SU-DHL-6 (cell line): ENCODE measurements at regions not wholly inside any gene's neighbourhood (a gene's known extent, or its start where the extent isn't known, plus 50 kb on each side); places are given as distances from the start of the nearest gene placed in this dataset.

Experiments
- EZH2phosphoT487 ChIP-seq: fragments of 200-600 bp; sonication (generic), shearing (Covaris generic); conservative IDR thresholded peaks from 2 replicates; pipeline ENCODE4 v1.6.1; 2018; ENCODE audit warnings: mild to moderate bottlenecking, antibody characterized with exemption, low read length, moderate library complexity, mixed read lengths
- TF ChIP-seq, protein P1 (sequence below): fragments of 200-600 bp; sonication (generic); IDR thresholded peaks from one replicate; pipeline ENCODE4 v1.5.1; 2017; ENCODE audit warnings: antibody characterized with exemption, mild to moderate bottlenecking, low read length, moderate library complexity; ENCODE audit not compliant: insufficient read depth, poor library complexity, severe bottlenecking

GRCh38 chr14:22428700-22429291, 160.2 kb downstream of the DAD1 start:
- TF ChIP-seq, protein P1, sequence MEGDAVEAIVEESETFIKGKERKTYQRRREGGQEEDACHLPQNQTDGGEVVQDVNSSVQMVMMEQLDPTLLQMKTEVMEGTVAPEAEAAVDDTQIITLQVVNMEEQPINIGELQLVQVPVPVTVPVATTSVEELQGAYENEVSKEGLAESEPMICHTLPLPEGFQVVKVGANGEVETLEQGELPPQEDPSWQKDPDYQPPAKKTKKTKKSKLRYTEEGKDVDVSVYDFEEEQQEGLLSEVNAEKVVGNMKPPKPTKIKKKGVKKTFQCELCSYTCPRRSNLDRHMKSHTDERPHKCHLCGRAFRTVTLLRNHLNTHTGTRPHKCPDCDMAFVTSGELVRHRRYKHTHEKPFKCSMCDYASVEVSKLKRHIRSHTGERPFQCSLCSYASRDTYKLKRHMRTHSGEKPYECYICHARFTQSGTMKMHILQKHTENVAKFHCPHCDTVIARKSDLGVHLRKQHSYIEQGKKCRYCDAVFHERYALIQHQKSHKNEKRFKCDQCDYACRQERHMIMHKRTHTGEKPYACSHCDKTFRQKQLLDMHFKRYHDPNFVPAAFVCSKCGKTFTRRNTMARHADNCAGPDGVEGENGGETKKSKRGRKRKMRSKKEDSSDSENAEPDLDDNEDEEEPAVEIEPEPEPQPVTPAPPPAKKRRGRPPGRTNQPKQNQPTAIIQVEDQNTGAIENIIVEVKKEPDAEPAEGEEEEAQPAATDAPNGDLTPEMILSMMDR, result no peak
- no peak for TF ChIP-seq EZH2phosphoT487
